HCT116 (cell line): ENCODE measurements at regions not wholly inside any gene's neighbourhood (a gene's known extent, or its start where the extent isn't known, plus 50 kb on each side); places are given as distances from the start of the nearest gene placed in this dataset.

Experiments used
- ATAC-seq: fragments of 200-7000 bp; cut with Tn5 transposase; 2 replicates; pipeline ENCODE4 v1.9.1; 2020; ENCODE audit warnings: mild to moderate bottlenecking, moderate library complexity
- BruUV-seq: library from RNA; stranded (reverse); fragments of 400-500 nt; replicated peaks from 2 replicates; lab custom pipeline; 2021; lab: Mats Ljungman, UMichigan
- CTCF ChIA-PET: fragments of 300-600 bp; sonication (Branson Sonifier 250); formaldehyde crosslinking; loops from one replicate; lab custom pipeline; 2021; ENCODE audit warnings: antibody characterized with exemption; lab: Charles Lee
- POLR2A ChIA-PET: fragments of 300-600, 350-600 bp; sonication (Branson Sonifier 250); formaldehyde crosslinking; loops from one replicate; lab custom pipeline; 2021; ENCODE audit warnings: antibody characterized with exemption; lab: Charles Lee
- RAD21 ChIA-PET, 2 experiments: fragments of 300-600 bp; sonication (Branson Sonifier 250); formaldehyde crosslinking; loops; one replicate each; lab custom pipeline; 2023; ENCODE audit warnings: low total read pairs in 2 of 2; ENCODE audit not compliant: uncharacterized antibody in 2 of 2, unreplicated experiment in 2 of 2, low non-redundant PET in 1 of 2; lab: Charles Lee
- DNase-seq: peaks from one replicate; pipeline ENCODE4 v3.0.0-alpha.2; 2010; ENCODE audit warnings: low read depth, low spot score
- H2AFZ ChIP-seq: fragments of 200-600 bp; shearing (Covaris generic), sonication (generic); 2 replicates; pipeline ENCODE4 v1.6.1; 2017; ENCODE audit warnings: low read depth, mixed run types, mixed read lengths, antibody characterized with exemption, low read length; ENCODE audit not compliant: poor library complexity, severe bottlenecking
- H3K27ac ChIP-seq: 2 replicates; pipeline ENCODE4 v1.5.1; 2012; ENCODE audit warnings: low read depth, low read length
- H3K27me3 ChIP-seq: fragments of 200-600 bp; sonication (generic); 2 replicates; pipeline ENCODE4 v1.6.1; 2016; ENCODE audit warnings: mixed run types, low read length, mixed read lengths; ENCODE audit not compliant: insufficient read depth
- H3K36me3 ChIP-seq, 2 experiments: fragments of 200-500 bp in 1 of 2; fragments of 200-600 bp in 1 of 2; sonication (Bioruptor generic) in 1 of 2; sonication (generic) in 1 of 2; 2 replicates each; pipeline versions ENCODE4 v1.5.1 to v1.6.1; 2014 to 2016; ENCODE audit warnings: low read length in 2 of 2, inconsistent platforms in 1 of 2, mixed read lengths in 1 of 2, mixed run types in 1 of 2; ENCODE audit not compliant: insufficient read depth in 2 of 2, control insufficient read depth in 1 of 2
- H3K4me1 ChIP-seq, 2 experiments: fragments of 200-600 bp in 1 of 2; sonication (generic) in 1 of 2; 2 replicates each; pipeline versions ENCODE4 v1.5.1 to v1.6.1; 2012 to 2017; ENCODE audit warnings: low read length in 2 of 2, inconsistent platforms in 1 of 2, mild to moderate bottlenecking in 1 of 2, mixed read lengths in 1 of 2, mixed run types in 1 of 2, moderate library complexity in 1 of 2; ENCODE audit not compliant: insufficient read depth in 2 of 2, control insufficient read depth in 1 of 2
- H3K4me2 ChIP-seq: fragments of 200-600 bp; sonication (generic); 2 replicates; pipeline ENCODE4 v1.6.1; 2017; ENCODE audit warnings: mixed run types, low read length, mixed read lengths
- H3K4me3 ChIP-seq, 2 experiments: fragments of 200-600 bp in 1 of 2; sonication (generic) in 1 of 2; replicated peaks in 1 of 2; 2 replicates each; pipeline ENCODE4 v1.5.1; 2011 to 2016; ENCODE audit warnings: low read length in 2 of 2, control low read depth in 1 of 2, low read depth in 1 of 2, mild to moderate bottlenecking in 1 of 2, mixed read lengths in 1 of 2, mixed run types in 1 of 2
- H3K79me2 ChIP-seq: fragments of 200-600 bp; sonication (generic); 2 replicates; pipeline ENCODE4 v1.6.1; 2017; ENCODE audit warnings: mild to moderate bottlenecking, mixed run types, low read length, moderate library complexity, mixed read lengths; ENCODE audit not compliant: insufficient read depth
- H3K9ac ChIP-seq: fragments of 200-600 bp; sonication (generic); 2 replicates; pipeline ENCODE4 v1.6.1; 2016; ENCODE audit warnings: low read length, mixed read lengths
- H3K9me2 ChIP-seq: fragments of 200-600 bp; sonication (generic), shearing (Covaris generic); 2 replicates; pipeline ENCODE4 v1.6.1; 2017; ENCODE audit warnings: mixed run types, mild to moderate bottlenecking, moderate library complexity; ENCODE audit not compliant: insufficient read depth
- H3K9me3 ChIP-seq, 2 experiments: fragments of 200-500 bp in 1 of 2; fragments of 200-600 bp in 1 of 2; sonication (Bioruptor generic) in 1 of 2; sonication (generic) in 1 of 2; 2 replicates each; pipeline ENCODE4 v1.6.1; 2014 to 2017; ENCODE audit warnings: low read length in 2 of 2, mixed read lengths in 2 of 2, inconsistent platforms in 1 of 2, low read depth in 1 of 2, mild to moderate bottlenecking in 1 of 2, mixed run types in 1 of 2, moderate library complexity in 1 of 2; ENCODE audit not compliant: control insufficient read depth in 1 of 2, insufficient read depth in 1 of 2
- H4K20me1 ChIP-seq: fragments of 200-600 bp; sonication (generic), shearing (Covaris generic); 2 replicates; pipeline ENCODE4 v1.6.1; 2017; ENCODE audit warnings: mixed run types, mild to moderate bottlenecking, moderate library complexity; ENCODE audit not compliant: insufficient read depth
- ATF3 ChIP-seq: IDR thresholded peaks from 2 replicates; pipeline ENCODE4 v1.6.1; 2012
- CEBPB ChIP-seq: IDR thresholded peaks from 2 replicates; pipeline ENCODE4 v1.6.1; 2012; ENCODE audit warnings: low read depth
- CTCF ChIP-seq, 3 experiments: fragments of 200-600 bp in 1 of 3; sonication (generic) in 1 of 3; IDR thresholded peaks in 2 of 3; conservative IDR thresholded peaks in 1 of 3; 2 replicates each; pipeline ENCODE4 v1.5.1; 2012 to 2017; ENCODE audit warnings: low read depth in 2 of 3, low read length in 2 of 3, antibody characterized with exemption in 1 of 3, borderline replicate concordance in 1 of 3, control low read depth in 1 of 3, mild to moderate bottlenecking in 1 of 3, mixed read lengths in 1 of 3, mixed run types in 1 of 3, moderate library complexity in 1 of 3; ENCODE audit not compliant: insufficient read depth in 1 of 3
- EGR1 ChIP-seq: IDR thresholded peaks from 2 replicates; pipeline ENCODE4 v1.6.1; 2012; ENCODE audit warnings: low read depth
- ELF1 ChIP-seq: IDR thresholded peaks from 2 replicates; pipeline ENCODE4 v1.6.1; 2012; ENCODE audit warnings: low read depth, borderline replicate concordance
- EZH2 ChIP-seq: fragments of 200-600 bp; sonication (generic); IDR thresholded peaks from 2 replicates; pipeline ENCODE4 v1.6.1; 2017; ENCODE audit warnings: antibody characterized with exemption, mixed run types
- EZH2phosphoT487 ChIP-seq: fragments of 200-600 bp; IDR thresholded peaks from 2 replicates; pipeline ENCODE4 v1.6.1; 2018; ENCODE audit warnings: antibody characterized with exemption, borderline replicate concordance
- JUND ChIP-seq: IDR thresholded peaks from 2 replicates; pipeline ENCODE4 v1.6.1; 2012
- MAX ChIP-seq: IDR thresholded peaks from 2 replicates; pipeline ENCODE4 v1.6.1; 2012
- POLR2AphosphoS5 ChIP-seq: IDR thresholded peaks from 2 replicates; pipeline ENCODE4 v1.6.1; 2011; ENCODE audit warnings: mild to moderate bottlenecking, low read depth, low read length, moderate library complexity
- SIN3A ChIP-seq: IDR thresholded peaks from 2 replicates; pipeline ENCODE4 v1.6.1; 2012; ENCODE audit warnings: low read depth
- SP1 ChIP-seq: IDR thresholded peaks from 2 replicates; pipeline ENCODE4 v1.6.1; 2012; ENCODE audit warnings: low read depth
- SRF ChIP-seq: IDR thresholded peaks from 2 replicates; pipeline ENCODE4 v1.6.1; 2012; ENCODE audit warnings: low read depth
- TCF7L2 ChIP-seq: IDR thresholded peaks from 2 replicates; pipeline ENCODE4 v1.7.0; 2011; ENCODE audit warnings: borderline replicate concordance, inconsistent platforms; ENCODE audit not compliant: insufficient read depth, insufficient read length; ENCODE audit errors: extremely low read depth
- ZNF274 ChIP-seq: fragments of 200-500 bp; sonication (Bioruptor generic); IDR thresholded peaks from 2 replicates; pipeline ENCODE4 v1.6.1; 2014; ENCODE audit warnings: mild to moderate bottlenecking, low read depth, low read length, inconsistent platforms
- intact Hi-C: fragments of 100-400 bp; cut with micrococcal nuclease; formaldehyde crosslinking; loops from 2 replicates; pipeline ENCODE4 v1.10.0; 2022

- no peak for ATAC-seq
Observed at GRCh38 chr13:70394031-70394548, 285.8 kb upstream of the KLHL1 start.

More at GRCh38 chr13:70394031-70394548, 285.8 kb upstream of the KLHL1 start:
- no TSS peak for BruUV-seq
- no peak for DNase-seq
- TF ChIP-seq MAX (no peak), EZH2phosphoT487 (no peak), CTCF (IDR thresholded peaks at IDR 0.05 in 2 of 3, conservative IDR thresholded peaks at IDR 0.05 in 1 of 3; ENCODE audit: borderline replicate concordance in 1 of 3, insufficient read depth in 1 of 3, low read depth in 2 of 3, low read length in 2 of 3) (no peak), POLR2AphosphoS5 (no peak), TCF7L2 (no peak), EZH2 (no peak), SIN3A (no peak), ATF3 (no peak), EGR1 (no peak), ELF1 (no peak), SP1 (no peak), ZNF274 (no peak), SRF (no peak), CEBPB (no peak), JUND (no peak)
- no peak overlapping the region for H2AFZ ChIP-seq
- no peak overlapping the region for H3K27ac ChIP-seq
- POLR2A ChIA-PET = no interaction called here
- H3K4me2 ChIP-seq = no peak overlapping the region
- no peaks in the 10 kb centered on the region for H3K36me3 ChIP-seq
- no peaks in the 10 kb centered on the region for H3K4me1 ChIP-seq
- H3K9ac ChIP-seq = no peak overlapping the region
- H3K27me3 ChIP-seq = no peaks in the 10 kb centered on the region
- CTCF ChIA-PET = no interaction called here
- RAD21 ChIA-PET = no interaction called here
- intact Hi-C loops = no loop called here
- no peaks in the 10 kb centered on the region for H4K20me1 ChIP-seq
- H3K79me2 ChIP-seq = no peaks in the 10 kb centered on the region
- H3K4me3 ChIP-seq = no peak overlapping the region
- no peaks in the 10 kb centered on the region for H3K9me2 ChIP-seq
- no peaks in the 10 kb centered on the region for H3K9me3 ChIP-seq
